HUES48 (cell line): ENCODE measurements at regions not wholly inside any gene's neighbourhood (a gene's known extent, or its start where the extent isn't known, plus 50 kb on each side); places are given as distances from the start of the nearest gene placed in this dataset.

Source experiments
- H3K27ac ChIP-seq: one replicate; pipeline ENCODE4 v1.7.0; 2013; ENCODE audit warnings: low read depth, low read length, inconsistent platforms
- H3K27me3 ChIP-seq: 2 replicates; pipeline ENCODE4 v1.6.1; 2013; ENCODE audit warnings: mild to moderate bottlenecking, low read length; ENCODE audit not compliant: control insufficient read depth, insufficient read depth
- H3K36me3 ChIP-seq: 2 replicates; pipeline ENCODE4 v1.6.1; 2013; ENCODE audit warnings: low read length; ENCODE audit not compliant: control insufficient read depth, insufficient read depth
- H3K4me1 ChIP-seq: 2 replicates; pipeline ENCODE4 v1.6.1; 2013; ENCODE audit warnings: mild to moderate bottlenecking, low read length; ENCODE audit not compliant: control insufficient read depth, insufficient read depth
- H3K4me3 ChIP-seq: 2 replicates; pipeline ENCODE4 v1.5.1; 2013; ENCODE audit warnings: mild to moderate bottlenecking, low read depth, low read length
- H3K9ac ChIP-seq: 2 replicates; pipeline ENCODE4 v1.6.1; 2013; ENCODE audit warnings: mild to moderate bottlenecking, low read depth, low read length, moderate library complexity
- H3K9me3 ChIP-seq: 2 replicates; pipeline ENCODE4 v1.6.1; 2013; ENCODE audit warnings: low read length; ENCODE audit not compliant: control insufficient read depth, insufficient read depth

- Histone ChIP-seq H3K9ac (no peak overlapping the region), H3K9me3 (no peaks in the 10 kb centered on the region), H3K4me3 (no peak overlapping the region), H3K36me3 (no peaks in the 10 kb centered on the region), H3K27ac (no peak overlapping the region), H3K27me3 (no peaks in the 10 kb centered on the region), H3K4me1 (no peaks in the 10 kb centered on the region)
Measured at GRCh38 chr10:2825841-2826240, 241.5 kb upstream of the PFKP start.

DNA sequence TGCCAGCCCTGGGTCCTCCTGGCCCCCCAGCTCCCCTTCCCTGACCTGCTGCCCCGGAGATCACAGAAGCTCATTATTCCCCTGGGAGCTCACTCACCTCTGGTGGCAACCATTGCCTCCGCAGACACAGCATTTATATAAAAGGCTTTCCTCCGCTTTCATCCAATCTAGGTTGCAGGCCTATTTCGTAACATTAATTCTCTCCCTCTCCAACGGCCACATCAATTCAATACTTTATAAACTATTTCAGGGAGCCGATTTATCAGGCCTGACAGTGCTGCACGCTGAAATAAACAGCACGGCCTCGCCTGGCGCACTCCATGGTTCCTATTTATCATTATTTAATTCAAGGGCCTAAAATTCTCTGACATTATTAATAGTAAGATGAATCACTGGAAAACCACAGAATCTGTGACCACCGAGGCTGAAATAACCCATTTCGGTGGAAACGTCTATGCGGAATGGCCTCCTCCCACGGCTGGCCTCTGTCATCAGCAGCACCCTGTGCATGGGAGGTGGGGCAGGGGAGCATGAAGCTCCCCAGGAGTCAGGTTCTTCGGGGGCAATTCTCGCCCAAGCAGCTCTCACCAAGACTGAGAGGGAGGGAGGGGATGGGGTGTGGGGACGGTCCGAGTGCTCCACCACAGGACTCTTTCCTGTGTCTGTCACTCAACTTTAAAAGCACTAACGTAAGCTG lies 249.3 kb upstream of the PFKP start:
- Histone ChIP-seq H3K4me3 (no peak overlapping the region), H3K9ac (no peak overlapping the region), H3K9me3 (no peaks in the 10 kb centered on the region), H3K4me1 (no peaks in the 10 kb centered on the region), H3K27ac (no peak overlapping the region), H3K27me3 (no peaks in the 10 kb centered on the region), H3K36me3 (no peaks in the 10 kb centered on the region)

- H3K27ac ChIP-seq: no peak overlapping the region
- H3K9me3 ChIP-seq: no peaks in the 10 kb centered on the region
- H3K27me3 ChIP-seq: no peaks in the 10 kb centered on the region
- H3K4me3 ChIP-seq: no peak overlapping the region
- H3K36me3 ChIP-seq: no peaks in the 10 kb centered on the region
- no peaks in the 10 kb centered on the region for H3K4me1 ChIP-seq
- H3K9ac ChIP-seq: no peak overlapping the region
Measured at GRCh38 chr10:2813693-2814092, 253.7 kb upstream of the PFKP start.

DNA sequence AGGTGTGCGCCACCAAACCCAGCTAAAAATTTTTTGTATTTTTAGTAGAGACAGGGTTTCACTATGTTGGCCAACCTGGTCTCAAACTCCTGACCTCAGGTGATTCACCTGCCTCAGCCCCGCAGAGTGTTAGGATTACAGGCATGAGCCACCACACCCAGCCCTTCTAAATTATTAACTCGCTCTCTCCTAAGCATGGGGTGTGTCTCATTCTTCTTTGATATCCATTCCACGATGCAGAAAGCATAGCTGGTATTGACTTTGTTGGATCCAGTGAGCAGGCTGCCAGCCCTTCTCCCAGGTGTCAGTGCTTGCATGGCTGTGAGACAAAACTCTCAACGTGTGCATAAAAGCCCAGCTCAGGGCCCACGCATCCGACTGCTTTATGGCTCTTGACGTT lies 254.1 kb upstream of the PFKP start:
- Histone ChIP-seq H3K27me3 (no peaks in the 10 kb centered on the region), H3K4me3 (no peak overlapping the region), H3K9me3 (no peaks in the 10 kb centered on the region), H3K9ac (no peak overlapping the region), H3K27ac (no peak overlapping the region), H3K4me1 (no peaks in the 10 kb centered on the region), H3K36me3 (no peaks in the 10 kb centered on the region)

DNA sequence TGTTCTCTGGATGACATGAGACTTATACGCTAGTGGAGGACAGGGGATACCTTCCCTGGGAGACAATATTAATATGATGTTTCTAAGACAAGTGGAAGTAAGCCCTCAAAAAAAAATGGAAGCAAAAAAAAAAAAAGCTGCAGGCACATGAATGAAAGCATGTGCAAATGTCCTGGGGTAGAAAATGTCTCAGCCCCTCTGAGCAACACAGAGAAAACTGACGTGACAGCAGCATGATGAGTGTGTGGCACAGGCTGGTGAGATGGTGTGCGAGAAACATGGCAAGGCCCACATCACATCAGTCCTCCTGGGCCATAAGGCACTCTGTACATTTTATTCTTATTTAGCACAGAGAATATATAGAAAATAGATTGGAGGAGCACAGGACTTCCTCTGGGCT lies 254.7 kb upstream of the PFKP start:
- H3K36me3 ChIP-seq: no peaks in the 10 kb centered on the region
- H3K27ac ChIP-seq: no peak overlapping the region
- no peak overlapping the region for H3K9ac ChIP-seq
- no peaks in the 10 kb centered on the region for H3K4me1 ChIP-seq
- H3K27me3 ChIP-seq: no peaks in the 10 kb centered on the region
- no peak overlapping the region for H3K4me3 ChIP-seq
- no peaks in the 10 kb centered on the region for H3K9me3 ChIP-seq

DNA sequence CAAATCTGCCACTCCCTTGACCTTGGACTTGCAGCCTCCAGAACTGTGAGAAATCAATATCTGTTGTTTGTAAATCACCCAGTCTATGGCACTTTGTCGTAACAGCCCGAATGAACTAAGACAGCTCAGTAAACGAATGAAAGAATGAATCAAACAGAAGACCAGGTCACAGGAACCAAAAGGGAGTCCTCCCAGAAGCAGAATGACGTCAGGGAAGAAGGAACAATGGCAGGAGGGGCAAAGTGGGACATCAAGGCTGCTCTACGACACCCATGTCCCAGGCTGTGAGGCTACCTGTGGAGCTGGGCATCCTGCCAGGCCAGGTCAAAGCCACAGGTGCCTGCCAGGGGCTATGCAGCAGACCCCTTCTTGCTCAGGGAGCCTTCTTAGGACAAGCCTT lies 267.2 kb upstream of the PFKP start:
- no peak overlapping the region for H3K4me3 ChIP-seq
- H3K27ac ChIP-seq: no peak overlapping the region
- no peaks in the 10 kb centered on the region for H3K36me3 ChIP-seq
- no peaks in the 10 kb centered on the region for H3K27me3 ChIP-seq
- H3K4me1 ChIP-seq: peaks cover 8% of the 10 kb centered on the region
- H3K9ac ChIP-seq: no peak overlapping the region
- peaks cover 8% of the 10 kb centered on the region; the same call in 1 of the 2 replicates for H3K9me3 ChIP-seq

- H3K9me3 ChIP-seq: peaks cover 8% of the 10 kb centered on the region; the same call in 1 of the 2 replicates
- H3K27me3 ChIP-seq: no peaks in the 10 kb centered on the region
- no peaks in the 10 kb centered on the region for H3K36me3 ChIP-seq
- peak overlapping the region; percentile 3 for H3K27ac ChIP-seq
- peaks cover 8% of the 10 kb centered on the region for H3K4me1 ChIP-seq
- no peak overlapping the region for H3K4me3 ChIP-seq
- H3K9ac ChIP-seq: no peak overlapping the region
Measured at GRCh38 chr10:2798336-2799022, 268.9 kb upstream of the PFKP start.

DNA sequence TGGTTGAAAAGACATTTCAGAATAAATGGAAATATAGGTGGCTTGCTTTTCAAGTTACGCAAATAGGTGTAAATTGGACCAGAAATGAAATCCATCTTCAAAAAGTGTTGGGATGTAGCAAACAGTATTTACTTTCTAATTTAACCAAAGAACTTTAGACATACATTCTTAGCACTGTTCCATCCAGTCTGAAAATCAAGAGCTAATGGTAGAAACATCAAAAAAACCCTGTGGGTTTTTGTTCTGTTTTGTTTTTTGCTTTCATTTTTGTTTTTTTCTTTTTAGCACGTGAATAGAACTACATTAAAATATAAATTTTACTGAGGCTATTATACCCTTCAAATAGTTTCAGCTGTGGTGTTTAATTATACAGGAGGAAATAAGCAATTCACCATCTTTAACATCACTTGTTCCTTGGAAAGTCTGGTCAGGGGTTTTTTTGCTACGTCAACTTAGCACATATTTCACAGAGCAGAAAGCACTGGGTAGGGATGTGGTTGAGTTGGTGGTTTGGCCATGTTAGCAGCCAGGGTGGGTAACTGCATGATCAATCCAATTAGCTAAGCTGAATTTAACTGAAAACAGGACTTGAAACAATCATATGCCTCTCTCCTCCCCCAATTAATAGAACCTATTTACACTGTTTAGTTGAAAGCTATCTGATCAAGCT lies 275.4 kb upstream of the PFKP start:
- no peak overlapping the region for H3K4me3 ChIP-seq
- H3K9ac ChIP-seq: no peak overlapping the region
- no peak overlapping the region for H3K27ac ChIP-seq
- H3K36me3 ChIP-seq: no peaks in the 10 kb centered on the region
- H3K27me3 ChIP-seq: no peaks in the 10 kb centered on the region
- no peaks in the 10 kb centered on the region for H3K4me1 ChIP-seq
- peaks cover 5% of the 10 kb centered on the region; the same call in 1 of the 2 replicates for H3K9me3 ChIP-seq

DNA sequence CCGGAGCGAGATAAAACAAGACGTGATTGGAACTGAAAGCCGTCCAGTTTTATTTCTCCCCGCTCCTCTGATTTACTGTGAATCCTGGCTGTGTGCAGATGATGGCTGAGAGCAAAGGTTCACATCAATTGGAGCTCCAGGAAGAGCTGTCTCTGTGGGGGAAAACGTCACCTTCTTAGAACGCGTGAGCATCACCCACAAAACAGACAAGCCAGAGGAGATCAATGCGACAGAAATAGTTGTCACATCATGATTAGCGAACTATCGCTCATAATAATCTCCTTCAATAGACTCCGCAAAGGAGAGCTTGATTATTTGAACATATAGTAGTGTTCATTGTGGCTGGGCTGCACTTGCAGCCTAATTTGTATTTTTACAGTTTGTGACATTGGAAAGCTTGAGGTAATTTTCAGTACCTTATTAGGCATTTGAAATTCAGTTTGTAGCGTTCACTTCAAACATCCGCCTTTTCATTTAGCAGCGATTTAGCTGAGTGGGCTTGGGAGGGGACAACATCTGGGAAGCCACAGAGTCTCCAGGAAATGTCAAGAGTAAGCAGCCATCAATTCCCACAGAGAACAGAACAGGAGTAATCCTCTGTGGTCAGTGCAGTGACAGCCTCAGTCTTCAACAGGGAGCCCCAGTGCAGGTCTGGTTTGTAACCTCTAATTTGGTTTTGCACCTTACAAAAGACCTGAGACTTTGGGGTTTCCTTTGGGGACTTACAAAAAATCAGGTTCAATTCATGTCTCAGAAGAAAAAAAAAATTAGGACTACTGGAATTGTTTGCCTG lies 276.8 kb upstream of the PFKP start:
- no peaks in the 10 kb centered on the region for H3K4me1 ChIP-seq
- H3K36me3 ChIP-seq: no peaks in the 10 kb centered on the region
- H3K4me3 ChIP-seq: no peak overlapping the region
- H3K9ac ChIP-seq: no peak overlapping the region
- H3K27me3 ChIP-seq: no peaks in the 10 kb centered on the region
- no peaks in the 10 kb centered on the region for H3K9me3 ChIP-seq
- H3K27ac ChIP-seq: no peak overlapping the region

- no peak overlapping the region for H3K9ac ChIP-seq
- no peaks in the 10 kb centered on the region for H3K27me3 ChIP-seq
- no peaks in the 10 kb centered on the region for H3K4me1 ChIP-seq
Measured at GRCh38 chr10:2786251-2786650, 281.1 kb upstream of the PFKP start.

More at GRCh38 chr10:2786251-2786650, 281.1 kb upstream of the PFKP start:
- Histone ChIP-seq H3K9me3 (no peaks in the 10 kb centered on the region), H3K36me3 (no peaks in the 10 kb centered on the region), H3K27ac (no peak overlapping the region), H3K4me3 (no peak overlapping the region)
